H9 (cell line): ENCODE measurements at regions not wholly inside any gene's neighbourhood (a gene's known extent, or its start where the extent isn't known, plus 50 kb on each side); places are given as distances from the start of the nearest gene placed in this dataset.

Source experiments
- DNase-seq: peaks from one replicate; pipeline ENCODE4 v3.0.0-alpha.2; 2017
- H2AFZ ChIP-seq: one replicate; pipeline ENCODE4 v1.6.1; 2013; ENCODE audit warnings: mild to moderate bottlenecking, low read length, control low read depth, moderate library complexity
- H2AK5ac ChIP-seq: 2 replicates; pipeline ENCODE4 v1.6.1; 2013; ENCODE audit warnings: low read length, control low read depth, mixed read lengths; ENCODE audit not compliant: insufficient read length
- H2BK120ac ChIP-seq: one replicate; pipeline ENCODE4 v1.6.1; 2013; ENCODE audit warnings: low read depth, mild to moderate bottlenecking, low read length, control low read depth, inconsistent platforms; ENCODE audit not compliant: poor library complexity, severe bottlenecking
- H2BK12ac ChIP-seq: 2 replicates; pipeline ENCODE4 v1.6.1; 2013; ENCODE audit warnings: low read length, control low read depth, mixed read lengths, low read depth; ENCODE audit not compliant: insufficient read length
- H2BK15ac ChIP-seq: 2 replicates; pipeline ENCODE4 v1.6.1; 2013; ENCODE audit warnings: low read depth, low read length, control low read depth
- H2BK20ac ChIP-seq: one replicate; pipeline ENCODE4 v1.6.1; 2013; ENCODE audit warnings: low read depth, mild to moderate bottlenecking, low read length, control low read depth, inconsistent platforms; ENCODE audit not compliant: poor library complexity, severe bottlenecking
- H2BK5ac ChIP-seq: 2 replicates; pipeline ENCODE4 v1.6.1; 2013; ENCODE audit warnings: low read length, control low read depth, mixed read lengths; ENCODE audit not compliant: insufficient read length
- H3K14ac ChIP-seq: 2 replicates; pipeline ENCODE4 v1.6.1; 2013; ENCODE audit warnings: low read length, control low read depth; ENCODE audit not compliant: insufficient read depth
- H3K18ac ChIP-seq: 2 replicates; pipeline ENCODE4 v1.6.1; 2013; ENCODE audit warnings: low read depth, mild to moderate bottlenecking, mixed read lengths, low read length, control low read depth; ENCODE audit not compliant: insufficient read length
- H3K23ac ChIP-seq: 2 replicates; pipeline ENCODE4 v1.6.1; 2013; ENCODE audit warnings: low read length, control low read depth, mixed read lengths, low read depth; ENCODE audit not compliant: insufficient read length
- H3K23me2 ChIP-seq: 2 replicates; pipeline ENCODE4 v1.6.1; 2013; ENCODE audit warnings: low read depth, mild to moderate bottlenecking, mixed read lengths, low read length, control low read depth; ENCODE audit not compliant: insufficient read length, poor library complexity, severe bottlenecking
- H3K27ac ChIP-seq: 2 replicates; pipeline ENCODE4 v1.5.1; 2013; ENCODE audit warnings: low read length, control low read depth, mixed read lengths, low read depth; ENCODE audit not compliant: insufficient read length
- H3K27me3 ChIP-seq: 2 replicates; pipeline ENCODE4 v1.6.1; 2013; ENCODE audit warnings: low read length, control low read depth, inconsistent platforms; ENCODE audit not compliant: insufficient read depth
- H3K4ac ChIP-seq: 2 replicates; pipeline ENCODE4 v1.6.1; 2013; ENCODE audit warnings: low read depth, mild to moderate bottlenecking, control low read depth, inconsistent platforms, low read length, moderate library complexity
- H3K4me1 ChIP-seq: 2 replicates; pipeline ENCODE4 v1.6.1; 2013; ENCODE audit warnings: low read length, control low read depth, inconsistent platforms; ENCODE audit not compliant: insufficient read depth
- H3K4me2 ChIP-seq: 2 replicates; pipeline ENCODE4 v1.6.1; 2013; ENCODE audit warnings: low read length, control low read depth, mixed read lengths; ENCODE audit not compliant: insufficient read length, insufficient read depth
- H3K56ac ChIP-seq: 2 replicates; pipeline ENCODE4 v1.6.1; 2013; ENCODE audit warnings: low read depth, mild to moderate bottlenecking, mixed read lengths, low read length, control low read depth; ENCODE audit not compliant: insufficient read length
- H3K79me1 ChIP-seq: 2 replicates; pipeline ENCODE4 v1.6.1; 2013; ENCODE audit warnings: low read depth, mild to moderate bottlenecking, moderate library complexity, low read length, control low read depth, inconsistent platforms; ENCODE audit not compliant: insufficient read depth, poor library complexity, severe bottlenecking
- H3K79me2 ChIP-seq: 2 replicates; pipeline ENCODE4 v1.6.1; 2013; ENCODE audit warnings: low read length, control low read depth, inconsistent platforms; ENCODE audit not compliant: insufficient read depth
- H3K9ac ChIP-seq: 2 replicates; pipeline ENCODE4 v1.6.1; 2013; ENCODE audit warnings: low read length, control low read depth, mixed read lengths; ENCODE audit not compliant: insufficient read length; ENCODE audit errors: extremely low read depth
- H3K9me3 ChIP-seq: one replicate; pipeline ENCODE4 v1.6.1; 2013; ENCODE audit warnings: low read depth, low read length, inconsistent platforms; ENCODE audit not compliant: control insufficient read depth
- H3T11ph ChIP-seq: one replicate; pipeline ENCODE4 v1.6.1; 2013; ENCODE audit warnings: mild to moderate bottlenecking, low read length, control low read depth, inconsistent platforms
- H4K20me1 ChIP-seq: one replicate; pipeline ENCODE4 v1.6.1; 2013; ENCODE audit not compliant: control insufficient read depth, insufficient read length, insufficient read depth
- H4K5ac ChIP-seq: 2 replicates; pipeline ENCODE4 v1.6.1; 2013; ENCODE audit warnings: low read depth, mild to moderate bottlenecking, mixed read lengths, low read length, control low read depth; ENCODE audit not compliant: insufficient read length
- H4K8ac ChIP-seq: replicated peaks from 2 replicates; pipeline ENCODE4 v1.6.1; 2013; ENCODE audit warnings: low read length, control low read depth, mixed read lengths, low read depth; ENCODE audit not compliant: insufficient read length
- H4K91ac ChIP-seq: 2 replicates; pipeline ENCODE4 v1.6.1; 2013; ENCODE audit warnings: low read depth, mild to moderate bottlenecking, moderate library complexity, mixed read lengths, low read length, control low read depth; ENCODE audit not compliant: insufficient read length
- H3K27ac Mint-ChIP-seq, 3 experiments: 2 replicates in 2 of 3; 3 replicates in 1 of 3; pipeline ENCODE4 v1.8.0; 2020 to 2021; ENCODE audit warnings: mixed read lengths in 3 of 3, mild to moderate bottlenecking in 1 of 3, moderate library complexity in 1 of 3
- H3K27me3 Mint-ChIP-seq: 2 replicates; pipeline ENCODE4 v1.8.0; 2021; ENCODE audit warnings: low read depth, mild to moderate bottlenecking, moderate library complexity, mixed read lengths
- H3K36me3 Mint-ChIP-seq, 3 experiments: 2 replicates in 2 of 3; 3 replicates in 1 of 3; pipeline ENCODE4 v1.8.0; 2020 to 2021; ENCODE audit warnings: low read depth in 3 of 3, mixed read lengths in 3 of 3; ENCODE audit not compliant: insufficient read depth in 1 of 3
- H3K4me1 Mint-ChIP-seq, 2 experiments: 2 replicates each; pipeline ENCODE4 v1.8.0; 2020; ENCODE audit warnings: mixed read lengths in 2 of 2
- H3K4me3 Mint-ChIP-seq, 2 experiments: 2 replicates in 1 of 2; 3 replicates in 1 of 2; pipeline ENCODE4 v1.8.0; 2020 to 2021; ENCODE audit warnings: mild to moderate bottlenecking in 2 of 2, mixed read lengths in 2 of 2, moderate library complexity in 1 of 2
- H3K9me3 Mint-ChIP-seq, 2 experiments: 2 replicates in 1 of 2; 3 replicates in 1 of 2; pipeline ENCODE4 v1.8.0; 2020; ENCODE audit warnings: mild to moderate bottlenecking in 2 of 2, mixed read lengths in 2 of 2, moderate library complexity in 1 of 2
- WGBS: extraction: QIAGEN DNeasy Blood & Tissue Kit; methylation state at CpG from one replicate; pipeline ENCODE4 v1.1.7; 2013; ENCODE audit warnings: missing lambda C conversion rate, low lambda C conversion rate, mixed read lengths; ENCODE audit not compliant: insufficient read length; ENCODE audit errors: extremely low coverage; 5-methylcytosine and 5-hydroxymethylcytosine counted together
- TF ChIP-seq, protein P1 (sequence below): fragments of 200-600 bp; sonication (generic); conservative IDR thresholded peaks from 3 replicates; pipeline ENCODE4 v1.8.0; 2021; ENCODE audit warnings: antibody characterized with exemption, mild to moderate bottlenecking

- H3K79me2 ChIP-seq, result no peaks in the 10 kb centered on the region
- H2BK12ac ChIP-seq, result no peak overlapping the region
- DNase-seq, result no peak
- Mint-ChIP-seq H3K4me3 (no peak overlapping the region), H3K27me3 (no peaks in the 10 kb centered on the region), H3K4me1 (no peaks in the 10 kb centered on the region), H3K27ac (no peak overlapping the region), H3K9me3 (no peaks in the 10 kb centered on the region), H3K36me3 (no peaks in the 10 kb centered on the region)
- WGBS, result no CpG with 5 or more reads among the region's 1 CpG
- no peaks in the 10 kb centered on the region for H4K20me1 ChIP-seq
- H4K8ac ChIP-seq, result no peak overlapping the region
- no peaks in the 10 kb centered on the region for H3K79me1 ChIP-seq
- H2BK120ac ChIP-seq, result no peak overlapping the region
- no peak overlapping the region for H3K4ac ChIP-seq
- H2AK5ac ChIP-seq, result no peak overlapping the region
- H4K5ac ChIP-seq, result no peak overlapping the region
- no peak overlapping the region for H3K18ac ChIP-seq
- no peaks in the 10 kb centered on the region for H3K9me3 ChIP-seq
- H3K4me1 ChIP-seq, result no peaks in the 10 kb centered on the region
- no peak overlapping the region for H3K14ac ChIP-seq
- no peaks in the 10 kb centered on the region for H3K27me3 ChIP-seq
- no peak overlapping the region for H2BK15ac ChIP-seq
- TF ChIP-seq, protein P1, sequence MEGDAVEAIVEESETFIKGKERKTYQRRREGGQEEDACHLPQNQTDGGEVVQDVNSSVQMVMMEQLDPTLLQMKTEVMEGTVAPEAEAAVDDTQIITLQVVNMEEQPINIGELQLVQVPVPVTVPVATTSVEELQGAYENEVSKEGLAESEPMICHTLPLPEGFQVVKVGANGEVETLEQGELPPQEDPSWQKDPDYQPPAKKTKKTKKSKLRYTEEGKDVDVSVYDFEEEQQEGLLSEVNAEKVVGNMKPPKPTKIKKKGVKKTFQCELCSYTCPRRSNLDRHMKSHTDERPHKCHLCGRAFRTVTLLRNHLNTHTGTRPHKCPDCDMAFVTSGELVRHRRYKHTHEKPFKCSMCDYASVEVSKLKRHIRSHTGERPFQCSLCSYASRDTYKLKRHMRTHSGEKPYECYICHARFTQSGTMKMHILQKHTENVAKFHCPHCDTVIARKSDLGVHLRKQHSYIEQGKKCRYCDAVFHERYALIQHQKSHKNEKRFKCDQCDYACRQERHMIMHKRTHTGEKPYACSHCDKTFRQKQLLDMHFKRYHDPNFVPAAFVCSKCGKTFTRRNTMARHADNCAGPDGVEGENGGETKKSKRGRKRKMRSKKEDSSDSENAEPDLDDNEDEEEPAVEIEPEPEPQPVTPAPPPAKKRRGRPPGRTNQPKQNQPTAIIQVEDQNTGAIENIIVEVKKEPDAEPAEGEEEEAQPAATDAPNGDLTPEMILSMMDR, result no peak
- no peak overlapping the region for H4K91ac ChIP-seq
- H3K9ac ChIP-seq, result no peak overlapping the region
- H3K56ac ChIP-seq, result no peak overlapping the region
- no peaks in the 10 kb centered on the region for H3K23me2 ChIP-seq
- no peak overlapping the region for H2AFZ ChIP-seq
- no peak overlapping the region for H3K23ac ChIP-seq
- H3K27ac ChIP-seq, result no peak overlapping the region
- H3K4me2 ChIP-seq, result no peak overlapping the region
- no peak overlapping the region for H2BK20ac ChIP-seq
- H2BK5ac ChIP-seq, result no peak overlapping the region
- no peak overlapping the region for H3T11ph ChIP-seq
These were observed 134.0 kb downstream of the UFM1 start for GRCh38 chr13:38483623-38484022.
